ENCODE measurements at regions not wholly inside any gene's neighbourhood (a gene's known extent, or its start where the extent isn't known, plus 50 kb on each side); places are given as distances from the start of the nearest gene placed in this dataset.

DNA sequence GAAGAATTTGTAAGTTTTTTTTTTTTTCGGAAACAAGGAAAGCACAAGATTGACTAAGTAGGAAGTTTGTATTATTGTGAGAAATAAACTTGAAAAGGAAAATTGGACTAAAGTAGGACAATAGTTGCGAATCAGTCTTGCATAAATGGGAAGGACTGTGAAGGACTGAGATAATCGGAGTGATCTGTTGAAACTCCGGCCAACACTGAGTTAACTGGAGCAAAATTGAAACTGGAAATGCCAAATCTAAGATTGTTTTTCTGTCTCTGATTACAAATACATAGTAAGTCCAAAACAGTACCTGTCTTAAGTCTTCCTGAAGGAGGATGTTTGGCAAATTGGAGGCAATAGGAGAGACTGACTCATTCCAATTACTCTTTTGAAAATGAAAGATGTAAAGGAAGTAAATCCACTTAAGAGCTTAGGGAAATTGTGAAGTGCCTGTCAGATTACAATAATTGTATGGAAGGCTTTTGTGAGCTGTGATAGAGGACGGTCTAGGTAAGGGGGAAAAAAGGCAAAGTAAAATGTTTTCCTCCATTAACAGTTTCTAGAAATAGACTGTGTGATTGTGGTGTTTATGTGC is 204.9 kb upstream of the CYRIA start:
- DNase-seq, result no peak

DNA sequence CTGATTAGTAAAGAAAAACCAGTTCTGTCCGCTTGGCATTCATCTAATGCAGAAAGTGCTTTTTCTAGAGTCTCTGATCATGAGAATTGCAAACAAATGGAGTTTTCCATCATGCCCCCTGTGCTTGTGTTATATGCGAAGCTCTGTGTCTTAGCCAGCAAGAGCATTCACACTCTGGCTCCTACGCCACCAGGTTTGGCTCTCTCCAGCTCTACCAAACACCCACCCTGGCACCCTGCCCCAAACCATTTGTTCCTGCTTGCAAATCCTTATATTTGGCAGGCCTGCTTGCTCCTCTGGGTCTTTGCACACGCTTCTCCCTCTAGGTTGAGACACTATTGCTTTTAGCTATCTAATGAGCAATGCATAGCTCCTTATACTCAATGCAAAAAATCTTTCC is 204.1 kb upstream of the CYRIA start:
- DNase-seq, result no peak

DNA sequence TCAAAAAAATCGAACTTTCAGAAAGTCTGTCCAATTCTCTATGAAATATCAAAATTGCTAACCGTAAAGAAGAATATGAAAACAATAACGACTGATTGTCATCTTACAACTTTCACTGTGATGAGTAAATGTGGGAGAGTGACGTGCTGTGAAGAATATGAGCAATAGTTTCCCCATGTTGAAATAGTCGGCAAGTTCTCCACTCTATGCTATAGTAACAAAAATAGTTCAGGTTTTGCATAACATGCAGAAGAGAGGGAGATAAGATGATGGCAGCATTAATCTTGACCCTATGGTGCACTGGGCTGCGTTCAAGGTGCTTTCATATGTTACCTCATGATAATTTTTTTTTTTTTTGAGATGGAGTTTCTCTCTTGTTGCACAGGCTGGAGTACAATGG is 196.8 kb upstream of the CYRIA start:
- no peak for DNase-seq

DNA sequence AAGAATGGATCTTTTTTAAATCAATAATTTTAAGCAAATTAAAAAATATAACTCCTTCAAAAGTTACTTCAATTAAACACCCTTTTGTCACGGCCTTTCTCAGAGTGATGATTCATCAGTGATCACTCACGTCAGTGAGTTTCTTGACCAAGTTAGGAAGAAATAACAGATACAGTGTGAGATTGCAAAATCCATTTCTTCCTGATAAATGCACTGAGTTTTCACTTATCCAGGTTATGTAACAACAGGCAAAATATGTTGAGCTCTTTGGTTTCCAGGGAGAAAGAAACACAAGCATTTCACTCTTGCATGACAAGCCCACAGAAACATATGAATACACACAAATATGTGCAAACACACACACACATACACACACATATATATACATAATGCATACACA is 195.9 kb upstream of the CYRIA start:
- DNase-seq, result no peak

DNA sequence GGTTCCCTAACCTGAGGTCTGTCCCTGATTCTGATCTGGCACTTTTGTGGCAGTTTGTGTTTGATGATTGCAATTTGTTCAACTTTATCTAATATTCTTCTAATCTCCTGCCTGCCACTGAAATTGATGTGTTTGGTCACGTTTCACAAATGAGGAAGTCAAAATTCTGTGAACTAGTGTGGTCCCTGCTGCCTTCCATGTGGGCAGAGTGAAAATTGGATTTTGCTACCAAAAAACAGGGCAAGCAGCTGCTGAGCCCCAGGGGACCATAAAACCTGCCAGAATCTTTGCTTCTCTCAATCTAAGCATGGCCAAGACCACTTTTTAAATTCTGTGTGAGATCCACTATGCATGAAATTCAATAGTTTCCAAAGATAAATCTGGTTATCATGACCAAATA is 195.5 kb upstream of the CYRIA start:
- DNase-seq, result no peak

DNA sequence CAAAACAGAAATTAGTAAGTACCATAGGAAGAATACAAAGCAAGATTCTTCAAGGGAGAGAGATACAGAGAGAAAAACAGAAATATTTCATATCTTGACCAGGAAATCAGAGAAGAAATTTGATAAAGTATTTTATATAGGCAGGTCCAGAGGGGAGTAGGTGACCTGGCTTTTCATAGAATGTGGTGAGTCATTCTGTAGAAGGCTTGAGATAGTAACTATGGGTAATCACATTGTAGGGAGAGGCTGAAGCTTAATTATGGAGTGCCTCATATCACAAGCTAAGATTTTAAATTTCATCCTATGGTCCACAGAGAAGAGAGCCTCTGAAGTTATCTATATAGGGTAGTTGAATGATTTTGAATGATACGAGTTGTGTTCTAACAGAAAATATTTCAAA is 195.0 kb upstream of the CYRIA start:
- DNase-seq, result no peak

DNA sequence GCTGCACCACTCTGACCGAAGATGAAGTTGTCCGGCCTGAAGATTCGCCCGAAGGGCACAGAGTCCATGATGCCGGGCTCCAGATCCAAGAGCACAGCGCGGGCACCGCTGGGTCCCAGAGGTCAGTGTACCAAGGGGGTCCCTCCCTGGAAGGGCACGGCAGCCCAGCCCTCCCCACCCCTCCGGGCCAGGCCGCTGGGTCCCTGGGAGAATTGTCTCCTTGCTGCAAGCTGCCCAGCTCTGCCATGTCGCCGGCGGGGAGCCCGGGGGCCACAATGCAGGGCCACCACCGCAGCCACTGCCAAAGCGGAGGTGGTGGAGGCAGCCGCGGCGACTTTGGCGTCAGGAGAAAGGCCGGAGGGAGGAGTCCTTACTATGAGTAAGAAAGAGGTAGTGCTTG is 189.5 kb upstream of the CYRIA start:
- no peak for DNase-seq

DNA sequence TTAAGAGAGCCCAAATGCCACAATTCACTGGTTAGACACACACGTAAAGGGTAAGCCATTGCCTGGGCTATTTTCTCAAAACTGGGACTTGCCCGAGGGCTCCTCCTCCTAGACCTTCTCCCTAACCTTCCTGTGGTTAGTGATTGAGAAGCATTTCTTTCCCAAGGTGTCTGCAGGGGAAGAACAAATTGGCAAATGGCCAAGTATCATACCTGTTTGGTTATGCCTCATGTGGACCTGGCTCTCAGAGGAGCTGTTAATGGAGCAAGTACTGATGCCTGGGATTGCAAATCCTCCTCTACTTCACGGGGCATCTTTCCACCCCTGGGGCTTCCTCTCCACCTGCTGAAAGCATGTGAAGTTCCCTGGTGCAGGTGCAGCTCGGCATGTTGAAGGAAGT is 187.5 kb upstream of the CYRIA start:
- DNase-seq, result no peak

DNA sequence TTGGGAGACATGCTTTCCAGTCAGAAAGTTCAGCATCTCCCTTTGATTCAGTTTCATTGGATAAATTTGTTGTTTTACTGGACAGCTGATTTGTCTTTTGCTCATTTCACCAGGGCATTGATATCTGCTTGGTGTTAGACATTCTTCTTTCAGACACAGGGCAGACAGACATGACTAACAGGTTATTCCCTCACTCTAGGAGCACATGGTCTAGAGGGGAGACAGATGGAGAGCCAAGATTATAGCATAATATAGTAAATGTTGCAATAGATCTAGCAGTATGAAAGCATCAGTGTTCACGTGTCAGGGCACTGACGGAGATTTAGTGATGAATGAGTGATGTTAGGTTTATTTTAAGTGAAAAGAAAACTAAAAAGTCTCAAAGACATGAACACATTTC is 187.0 kb upstream of the CYRIA start:
- no peak for DNase-seq

DNA sequence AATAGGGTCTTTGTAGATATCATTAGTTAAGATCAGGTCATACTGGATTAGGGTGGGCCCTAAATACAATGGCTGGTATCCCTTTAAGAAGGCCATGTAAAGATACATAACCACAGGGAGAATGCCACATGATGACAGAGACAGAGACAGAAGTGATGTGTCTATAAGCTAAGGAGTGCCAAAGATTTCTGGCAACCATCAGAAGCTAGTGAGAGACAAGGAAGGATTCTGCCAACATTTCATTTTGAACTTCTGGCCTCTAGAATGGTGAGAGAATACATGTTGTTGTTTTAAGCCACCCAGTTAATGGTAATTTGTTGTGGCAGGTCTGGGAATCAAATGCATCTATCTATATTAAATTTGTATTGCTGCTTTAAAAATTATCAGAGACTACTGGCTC is 185.5 kb upstream of the CYRIA start:
- DNase-seq, result no peak

DNA sequence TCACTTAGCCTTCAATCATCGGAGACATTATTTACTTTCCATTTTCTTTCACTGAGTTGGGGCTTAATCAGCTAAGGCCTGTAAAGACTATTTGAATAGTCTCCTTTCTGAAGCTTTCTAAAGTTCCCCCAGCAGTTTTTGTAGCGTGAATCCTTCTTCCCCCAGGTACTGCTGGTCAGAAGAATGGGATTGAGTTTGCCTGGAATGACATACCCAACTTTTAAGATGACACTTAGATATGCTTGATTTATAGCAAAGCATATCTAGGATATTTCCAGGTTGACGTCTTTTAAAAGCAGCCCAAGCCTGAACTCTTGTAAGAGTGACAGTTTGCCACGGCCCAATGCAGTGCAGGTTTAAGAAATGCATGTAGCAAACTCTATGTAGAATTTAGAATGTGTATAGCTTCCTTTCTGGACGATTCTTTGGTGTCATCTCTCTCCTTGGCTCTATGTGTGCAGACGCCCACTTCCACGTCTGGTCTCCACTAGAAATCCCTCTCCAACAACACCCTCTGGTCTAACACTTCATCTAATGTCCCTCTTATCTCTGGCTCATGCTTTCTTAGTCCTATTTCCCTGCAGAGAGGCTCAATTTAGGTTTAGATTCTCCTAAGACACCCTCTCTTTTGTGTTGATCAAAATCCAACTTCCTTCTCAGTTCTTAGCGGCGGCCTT is 175.0 kb upstream of the CYRIA start:
- DNase-seq, result no peak

DNA sequence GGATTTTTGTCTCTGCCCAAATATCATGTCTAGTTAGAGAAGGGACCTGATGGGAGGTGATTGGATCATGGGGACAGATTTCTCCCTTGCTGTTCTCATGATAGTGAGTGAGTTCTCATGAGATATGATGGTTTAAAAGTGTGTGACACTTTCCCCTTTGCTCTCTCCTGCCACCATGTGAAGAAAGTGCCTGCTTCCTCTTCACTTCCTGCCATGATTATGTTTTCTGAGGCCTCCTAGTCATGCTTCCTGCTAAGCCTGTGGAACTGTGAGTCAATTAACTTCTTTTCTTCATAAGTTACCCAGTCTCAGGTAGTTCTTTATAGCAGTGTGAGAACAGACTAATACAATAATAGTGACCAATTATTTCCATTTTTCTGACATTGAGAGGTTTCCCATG is 167.3 kb upstream of the CYRIA start:
- no peak for DNase-seq

DNA sequence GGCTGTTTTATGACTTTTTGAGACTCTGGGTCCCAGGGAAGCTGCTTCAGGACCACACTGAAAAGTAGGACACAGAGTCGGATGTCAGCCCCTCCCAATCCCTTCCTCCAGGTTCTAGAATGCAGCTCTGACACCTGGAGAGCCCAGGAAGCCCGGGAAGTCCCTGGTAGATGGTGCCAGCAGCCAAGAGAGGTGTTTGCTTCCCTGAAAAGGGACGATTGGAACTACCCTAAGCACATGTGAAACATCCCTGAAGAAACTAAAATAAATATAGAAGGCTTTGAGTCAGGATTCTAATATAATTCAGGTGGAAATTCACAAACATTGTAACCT is 163.2 kb upstream of the CYRIA start:
- DNase-seq, result no peak

DNA sequence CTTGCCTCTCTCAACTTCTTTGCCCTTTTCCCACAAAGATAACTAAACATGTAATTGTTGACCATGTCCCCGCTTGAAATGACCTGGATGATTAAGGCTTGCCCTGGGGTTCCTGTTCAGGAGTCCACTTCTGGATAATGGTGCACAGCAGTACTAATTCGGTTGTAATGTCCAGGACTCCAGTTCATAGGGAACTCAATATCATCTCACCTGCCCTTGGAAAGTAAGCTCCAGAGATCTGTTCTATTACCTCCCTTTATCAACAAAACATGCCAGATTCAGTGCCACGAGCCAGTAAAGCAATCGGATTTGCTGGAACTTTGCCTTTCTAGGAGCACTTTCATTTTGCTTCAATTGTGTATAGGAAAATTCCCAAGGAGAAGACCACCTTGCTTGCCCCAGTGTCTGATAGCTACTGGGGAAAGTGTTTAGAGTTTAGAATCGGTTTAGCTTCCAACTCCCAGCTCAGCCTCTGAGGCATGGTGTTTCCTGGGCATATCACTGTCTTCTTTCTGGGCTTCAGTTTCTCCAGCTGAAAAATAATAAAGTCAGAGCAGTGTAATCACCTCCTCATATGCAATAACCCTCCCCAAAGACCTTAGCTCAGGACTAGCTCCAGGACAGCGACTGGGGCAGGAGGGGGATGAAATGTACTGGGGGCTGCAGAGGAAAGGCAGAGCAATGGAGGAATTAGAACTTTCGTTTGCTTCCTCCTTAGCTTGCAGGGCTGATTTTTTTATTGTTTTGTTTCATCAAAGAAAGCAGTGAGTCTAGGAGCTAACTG is 162.6 kb upstream of the CYRIA start:
- DNase-seq, result no peak

DNA sequence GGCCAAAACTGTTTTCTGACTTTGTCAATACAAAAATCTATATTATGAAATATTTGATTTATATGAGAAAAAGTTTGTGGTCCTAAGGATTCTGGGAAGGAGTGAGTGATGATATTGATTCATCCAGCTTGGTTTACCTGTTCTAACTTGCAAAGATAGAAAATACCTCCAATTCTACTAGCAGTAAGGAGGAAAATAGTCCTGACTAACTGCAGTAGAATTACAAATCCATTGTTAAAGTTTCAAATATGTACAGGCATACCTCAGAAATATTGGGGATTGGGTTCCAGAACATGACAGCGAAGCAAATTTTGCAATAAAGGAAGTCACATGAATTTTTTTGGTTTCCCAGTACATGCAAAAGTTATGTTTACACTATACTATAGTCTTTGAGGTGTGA is 158.8 kb upstream of the CYRIA start:
- no peak for DNase-seq

DNA sequence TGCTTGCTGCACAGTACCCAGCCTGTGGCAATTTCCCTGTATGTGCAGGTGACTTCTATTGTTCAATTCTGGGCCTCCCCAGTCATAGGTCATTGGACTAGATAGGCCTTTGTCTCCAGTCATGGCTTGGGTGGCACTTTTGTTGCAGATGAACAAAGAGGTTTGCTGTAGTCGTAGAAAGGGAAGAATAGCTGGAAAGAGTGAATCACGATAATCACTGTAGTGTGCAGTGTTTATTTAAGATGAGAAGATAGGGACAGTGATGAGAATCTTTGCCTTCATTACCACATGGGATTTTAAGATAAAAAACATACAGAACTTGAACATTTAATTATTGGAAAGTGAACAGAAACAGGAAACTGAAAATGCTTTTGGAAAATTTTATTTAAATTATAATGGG is 156.1 kb upstream of the CYRIA start:
- no peak for DNase-seq

DNA sequence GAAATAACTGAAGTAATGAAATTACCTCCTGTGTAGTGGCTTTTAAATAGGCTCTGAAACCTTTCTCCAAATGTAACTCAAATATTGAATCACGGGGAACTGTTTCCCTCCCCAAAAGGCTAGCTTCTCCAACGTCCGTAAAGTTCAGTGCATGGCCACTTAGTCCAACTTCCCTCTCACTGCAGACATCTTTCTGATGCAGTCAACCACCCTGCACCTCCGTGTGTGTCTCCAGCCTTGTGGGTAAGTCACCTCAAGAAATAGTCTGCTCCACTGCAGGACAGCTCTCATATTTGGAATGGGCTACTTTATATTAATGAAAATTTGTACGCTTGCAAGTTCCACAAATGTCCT is 152.5 kb upstream of the CYRIA start:
- DNase-seq, result no peak

DNA sequence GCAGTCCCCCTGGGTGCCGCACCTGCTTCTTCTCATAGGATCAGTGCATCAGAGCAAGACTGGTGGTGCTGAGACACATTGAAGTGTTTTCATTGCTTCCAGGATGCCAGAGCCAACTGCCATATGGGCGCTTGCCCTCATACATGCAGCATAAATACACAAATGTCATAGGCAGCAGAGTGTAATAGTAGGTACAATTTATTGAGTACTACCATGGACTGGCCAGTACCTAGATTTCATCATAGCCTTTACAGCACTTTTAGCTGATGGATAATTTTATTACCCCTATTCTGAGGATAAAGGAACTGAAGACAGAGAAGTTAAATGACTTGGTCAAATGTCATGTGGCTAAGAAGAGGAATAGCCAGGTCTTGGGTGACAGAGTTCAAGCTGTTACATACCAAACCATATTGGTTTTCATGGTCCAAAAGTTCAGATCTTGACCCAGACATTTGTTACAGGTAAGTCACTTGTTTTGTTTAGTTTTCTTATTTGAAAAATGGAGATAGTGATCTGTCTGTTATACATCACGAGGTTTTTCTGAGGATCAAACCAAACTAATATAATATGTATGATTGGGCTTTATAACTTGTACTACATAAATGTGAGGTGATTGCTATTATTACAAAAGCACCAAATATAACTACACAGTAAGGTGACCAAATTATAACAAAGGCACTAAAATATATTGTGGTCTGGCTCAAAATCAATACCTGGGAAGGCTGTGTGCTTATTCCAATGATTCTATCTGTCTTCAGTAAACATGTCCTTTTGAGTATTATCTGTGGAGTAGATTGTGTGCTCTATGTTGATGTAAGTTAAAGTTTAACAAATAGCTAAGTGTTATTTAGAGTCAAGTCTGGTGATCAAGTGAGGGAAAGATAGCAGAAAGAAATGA is 151.9 kb upstream of the CYRIA start:
- no peak for DNase-seq

DNA sequence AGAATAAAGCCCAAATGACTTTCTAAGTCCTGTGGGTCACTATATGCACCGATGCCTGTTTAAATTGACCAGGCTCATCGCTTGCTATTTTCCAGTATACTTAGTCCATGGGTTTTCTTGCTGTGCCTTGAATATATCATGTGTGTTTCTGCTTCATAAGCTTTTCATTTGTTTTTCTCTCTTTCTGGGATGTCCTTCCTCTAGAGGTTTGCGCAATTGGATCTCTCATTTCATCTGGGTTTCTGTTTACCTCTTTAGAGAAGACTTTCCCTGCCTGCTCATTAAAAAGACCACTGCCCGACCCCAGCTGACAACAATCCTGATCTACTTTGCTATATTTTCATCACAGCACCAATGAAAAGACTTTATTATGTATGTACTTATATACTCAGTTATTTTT is 150.9 kb upstream of the CYRIA start:
- no peak for DNase-seq

DNA sequence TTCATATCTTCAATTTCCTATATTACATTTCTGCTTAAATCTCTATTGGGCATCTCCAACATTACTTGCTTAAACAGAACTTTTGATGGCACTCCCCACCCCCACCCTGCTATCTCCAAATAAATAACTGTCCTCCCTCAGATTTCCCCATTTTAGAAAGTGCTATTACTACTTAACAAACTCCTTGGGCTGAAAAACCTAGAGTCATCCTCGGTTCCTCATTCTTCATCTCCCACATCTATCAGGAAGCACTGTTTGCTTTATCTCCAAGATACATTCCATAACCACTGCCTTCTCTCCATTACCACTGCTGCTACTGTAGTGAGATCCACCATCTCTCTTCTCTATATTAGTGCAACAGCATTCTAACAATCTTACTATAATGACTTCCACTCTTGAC is 150.4 kb upstream of the CYRIA start:
- no peak for DNase-seq

DNA sequence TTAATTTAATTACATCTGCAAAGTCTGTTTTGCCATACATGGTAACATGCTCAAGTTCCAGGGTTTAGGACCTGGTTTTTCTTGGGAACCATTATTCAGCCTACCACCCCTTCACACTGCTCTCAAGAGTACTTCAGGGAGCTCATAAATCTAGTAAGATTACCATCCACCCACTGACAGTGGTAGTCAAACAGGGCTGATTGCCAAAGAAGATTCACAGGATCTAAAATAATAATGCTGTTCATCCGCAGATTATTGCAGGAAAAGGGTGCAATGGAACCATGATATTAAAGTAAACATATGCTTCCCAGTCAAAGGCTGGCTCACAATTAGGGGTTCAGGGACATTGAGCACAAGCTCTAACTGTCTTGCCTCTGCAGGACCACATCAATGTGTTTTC is 148.0 kb upstream of the CYRIA start:
- DNase-seq, result no peak

DNA sequence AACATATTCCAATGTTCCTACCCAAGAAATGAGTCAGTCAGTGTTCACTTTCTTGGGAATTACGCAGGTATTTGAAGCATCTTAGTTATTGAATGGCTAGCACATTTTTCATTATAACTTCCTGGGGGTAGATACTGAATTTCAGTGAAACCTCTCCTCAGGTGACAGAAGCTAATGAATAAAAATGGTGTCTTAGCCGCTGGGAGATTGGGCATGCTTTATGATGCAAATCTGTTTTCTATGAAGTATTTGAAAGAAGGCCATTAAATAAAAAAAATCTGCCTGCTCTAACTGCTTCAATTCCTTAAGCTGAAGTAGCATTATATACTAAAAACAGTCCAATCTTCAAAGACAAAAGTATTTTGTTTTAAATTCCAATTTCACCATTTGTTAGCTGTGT is 132.8 kb upstream of the CYRIA start:
- no peak for DNase-seq

DNA sequence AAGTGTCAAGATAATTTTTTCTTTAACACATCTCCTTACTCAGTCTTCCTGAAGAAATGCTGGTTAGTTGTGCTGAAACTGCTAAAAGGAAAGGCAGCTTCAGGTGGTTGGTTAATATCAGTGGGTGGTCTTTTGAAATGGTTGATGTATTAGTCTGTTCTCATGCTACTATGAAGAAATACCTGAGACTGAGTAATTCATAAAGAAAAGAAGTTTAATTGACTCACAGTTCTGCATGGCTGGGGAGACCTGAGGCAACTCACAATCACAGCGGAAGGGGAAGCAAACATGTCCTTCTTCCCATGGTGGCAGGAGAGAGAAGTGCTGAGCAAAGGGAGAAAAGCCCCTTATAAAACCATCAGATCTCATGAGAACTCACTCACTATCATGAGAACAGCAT is 125.9 kb upstream of the CYRIA start:
- DNase-seq, result no peak

DNA sequence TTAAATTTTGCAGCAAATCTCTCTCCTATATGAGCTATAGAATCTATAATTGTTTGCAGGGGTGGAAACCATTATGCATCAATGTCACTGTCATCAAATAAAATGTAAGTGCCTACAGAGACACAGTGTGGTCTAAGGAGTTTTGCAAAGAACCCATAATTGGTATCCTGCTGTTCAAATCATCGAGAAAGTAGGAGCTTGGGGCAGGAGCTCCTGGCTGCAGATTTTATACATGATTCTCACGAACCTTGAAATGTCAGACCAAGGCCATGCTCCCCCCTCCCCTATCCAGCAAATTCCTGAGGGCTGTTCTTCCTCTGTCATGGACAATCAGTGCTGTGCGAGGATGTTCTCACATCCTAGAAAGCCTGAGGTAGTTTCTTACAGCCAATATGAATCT is 119.5 kb upstream of the CYRIA start:
- no peak for DNase-seq
